LNCaP clone FGC (cell line): ENCODE measurements at regions not wholly inside any gene's neighbourhood (a gene's known extent, or its start where the extent isn't known, plus 50 kb on each side); places are given as distances from the start of the nearest gene placed in this dataset.

Experiments
- DNase-seq: peaks from one replicate; pipeline ENCODE4 v3.0.0-alpha.2; 2011; ENCODE audit warnings: low read depth
- H3K4me3 ChIP-seq: 2 replicates; pipeline ENCODE4 v1.5.1; 2011; ENCODE audit warnings: mild to moderate bottlenecking, low read depth, low read length, control low read depth
- TF ChIP-seq, protein P1 (sequence below): IDR thresholded peaks from 2 replicates; pipeline ENCODE4 v1.5.1; 2012; ENCODE audit warnings: mild to moderate bottlenecking; ENCODE audit not compliant: control insufficient read depth, insufficient read depth; ENCODE audit errors: extremely low read depth

- TF ChIP-seq, protein P1, sequence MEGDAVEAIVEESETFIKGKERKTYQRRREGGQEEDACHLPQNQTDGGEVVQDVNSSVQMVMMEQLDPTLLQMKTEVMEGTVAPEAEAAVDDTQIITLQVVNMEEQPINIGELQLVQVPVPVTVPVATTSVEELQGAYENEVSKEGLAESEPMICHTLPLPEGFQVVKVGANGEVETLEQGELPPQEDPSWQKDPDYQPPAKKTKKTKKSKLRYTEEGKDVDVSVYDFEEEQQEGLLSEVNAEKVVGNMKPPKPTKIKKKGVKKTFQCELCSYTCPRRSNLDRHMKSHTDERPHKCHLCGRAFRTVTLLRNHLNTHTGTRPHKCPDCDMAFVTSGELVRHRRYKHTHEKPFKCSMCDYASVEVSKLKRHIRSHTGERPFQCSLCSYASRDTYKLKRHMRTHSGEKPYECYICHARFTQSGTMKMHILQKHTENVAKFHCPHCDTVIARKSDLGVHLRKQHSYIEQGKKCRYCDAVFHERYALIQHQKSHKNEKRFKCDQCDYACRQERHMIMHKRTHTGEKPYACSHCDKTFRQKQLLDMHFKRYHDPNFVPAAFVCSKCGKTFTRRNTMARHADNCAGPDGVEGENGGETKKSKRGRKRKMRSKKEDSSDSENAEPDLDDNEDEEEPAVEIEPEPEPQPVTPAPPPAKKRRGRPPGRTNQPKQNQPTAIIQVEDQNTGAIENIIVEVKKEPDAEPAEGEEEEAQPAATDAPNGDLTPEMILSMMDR, result no peak
- no peak overlapping the region for H3K4me3 ChIP-seq
- DNase-seq, result no peak
Observed at GRCh38 chr22:27474112-27474571, 327.4 kb downstream of the MN1 start.

DNA sequence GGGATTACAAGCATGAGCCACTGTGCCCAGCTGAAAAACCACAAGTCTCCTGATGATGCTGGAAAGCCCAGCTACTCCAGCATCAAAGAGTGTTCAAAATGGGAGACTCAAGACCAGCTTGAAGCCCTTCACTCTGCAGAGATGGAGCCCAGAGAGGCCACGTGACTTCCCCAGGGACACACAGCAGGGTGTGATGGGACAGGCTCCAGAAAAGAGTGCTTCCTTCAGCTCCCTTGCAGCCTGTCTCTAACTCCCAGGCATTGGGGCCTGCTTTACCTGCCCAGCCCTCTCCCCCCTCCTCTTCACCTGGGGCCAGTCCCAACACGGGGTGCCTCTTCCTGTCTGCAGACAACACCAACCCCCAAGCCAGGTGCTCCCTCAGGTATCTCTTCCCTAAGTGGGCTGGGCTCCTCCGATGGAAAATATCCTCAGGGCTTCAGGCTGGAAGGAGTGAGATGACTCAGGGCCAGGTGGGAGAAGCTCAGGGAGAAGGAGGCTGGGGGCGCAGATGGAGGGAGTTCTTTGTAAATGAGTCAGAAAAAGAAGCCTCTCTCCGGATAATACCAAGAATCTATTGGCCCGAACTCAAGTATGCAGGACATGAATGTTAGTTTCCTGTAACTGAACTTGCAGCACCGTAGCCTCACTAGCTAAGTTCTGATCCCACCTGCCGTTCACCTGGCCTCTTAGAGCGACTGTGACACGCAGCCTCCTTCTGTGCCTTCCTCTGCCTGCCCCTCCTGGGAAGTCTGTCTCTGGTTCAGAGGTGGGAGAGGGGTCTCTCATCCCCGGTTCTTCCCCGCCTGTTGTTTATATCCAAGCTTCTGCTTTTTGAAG lies 326.6 kb downstream of the MN1 start:
- no peak for DNase-seq
- TF ChIP-seq, protein P1, result no peak
- no peak overlapping the region for H3K4me3 ChIP-seq

DNA sequence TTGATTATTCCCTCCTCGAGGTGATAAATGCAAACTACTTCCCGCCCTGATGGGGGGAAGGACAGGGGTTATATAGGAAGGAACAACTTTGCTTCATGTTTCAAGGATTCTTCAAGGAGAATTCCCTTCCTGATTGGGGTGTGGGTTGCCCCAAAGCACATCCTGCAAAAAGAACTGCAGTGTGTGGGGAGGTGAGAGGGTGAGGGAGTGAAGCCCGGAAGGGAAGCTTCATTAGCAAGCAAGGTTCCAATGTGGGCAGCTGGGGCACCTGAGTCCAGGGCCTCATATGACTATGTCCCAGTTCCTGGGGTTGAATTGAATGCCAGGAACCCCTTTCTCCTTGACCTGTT lies 326.0 kb downstream of the MN1 start:
- TF ChIP-seq, protein P1, result no peak
- no peak for DNase-seq
- H3K4me3 ChIP-seq, result no peak overlapping the region

DNA sequence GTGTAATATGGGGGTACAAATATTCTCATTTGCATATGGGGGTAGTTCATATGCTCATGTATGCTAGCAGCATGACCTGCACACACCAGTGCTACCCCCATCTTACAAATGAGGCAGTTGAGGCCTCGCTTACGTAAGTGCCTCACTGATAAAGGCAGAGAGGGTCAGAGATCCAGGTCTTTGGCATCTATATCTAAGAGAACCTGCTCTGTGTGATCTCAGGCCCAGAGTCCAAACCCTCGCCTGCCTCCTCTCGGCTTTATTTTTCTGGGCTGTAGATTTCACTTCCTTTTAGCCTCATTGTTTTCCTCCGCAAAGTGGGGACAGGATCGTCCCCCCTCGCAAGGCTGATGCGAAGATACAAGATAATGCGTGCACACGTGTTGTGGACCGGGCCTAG lies 325.2 kb downstream of the MN1 start:
- no peak overlapping the region for H3K4me3 ChIP-seq
- DNase-seq, result no peak
- TF ChIP-seq, protein P1, result no peak

DNA sequence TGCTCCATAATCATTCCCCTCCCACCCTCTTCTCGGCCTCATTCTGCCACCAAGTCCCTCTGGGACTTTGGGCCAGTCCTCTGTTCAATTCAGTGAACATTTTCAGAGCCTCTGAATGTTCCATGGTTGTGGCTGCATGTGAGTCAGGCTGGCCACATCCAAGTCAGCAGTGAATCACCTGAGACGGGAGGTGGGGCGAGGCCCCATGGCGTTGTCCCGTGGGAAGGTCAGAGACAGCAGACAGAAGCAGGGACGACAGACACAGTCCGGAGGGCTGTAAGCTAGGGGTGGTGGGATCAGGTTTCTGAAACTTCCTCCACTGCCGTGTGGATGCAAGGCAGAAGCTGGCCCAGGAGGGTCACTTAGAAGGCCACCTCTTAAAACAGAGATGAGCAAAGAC lies 324.8 kb downstream of the MN1 start:
- no peak for DNase-seq
- TF ChIP-seq, protein P1, result no peak
- no peak overlapping the region for H3K4me3 ChIP-seq

DNA sequence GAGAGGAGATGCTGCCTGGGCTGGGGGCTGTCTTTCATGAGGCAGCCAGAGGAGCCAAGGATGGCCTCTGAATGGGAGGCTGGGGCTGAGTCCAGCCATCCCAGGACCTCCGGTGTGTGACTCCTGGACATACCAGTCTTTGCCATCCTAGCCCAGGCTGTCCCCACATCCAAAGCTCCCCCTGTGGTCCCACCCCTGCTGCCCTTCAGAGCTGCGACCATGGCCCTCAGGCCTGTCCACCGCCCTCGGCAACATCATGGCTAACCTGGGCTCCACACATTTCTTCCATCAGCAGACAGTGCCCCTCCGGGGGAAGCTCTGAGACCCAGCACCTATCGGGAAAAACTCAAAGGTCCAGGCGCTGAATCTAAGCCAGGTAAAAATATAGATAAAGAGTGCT lies 324.4 kb downstream of the MN1 start:
- TF ChIP-seq, protein P1, result no peak
- no peak for DNase-seq

GRCh38 chr22:27480487-27480886 lies 321.1 kb downstream of the MN1 start:
- DNase-seq, result no peak
- no peak overlapping the region for H3K4me3 ChIP-seq
- TF ChIP-seq, protein P1, result no peak

More for the DNA sequence above, 324.4 kb downstream of the MN1 start:
- H3K4me3 ChIP-seq, result no peak overlapping the region
